ENCODE measurements at regions not wholly inside any gene's neighbourhood (a gene's known extent, or its start where the extent isn't known, plus 50 kb on each side); places are given as distances from the start of the nearest gene placed in this dataset.

- DNase-seq: no peak
Measured at GRCh38 chr21:43331962-43332828, 94.7 kb downstream of the SIK1 start.

DNA sequence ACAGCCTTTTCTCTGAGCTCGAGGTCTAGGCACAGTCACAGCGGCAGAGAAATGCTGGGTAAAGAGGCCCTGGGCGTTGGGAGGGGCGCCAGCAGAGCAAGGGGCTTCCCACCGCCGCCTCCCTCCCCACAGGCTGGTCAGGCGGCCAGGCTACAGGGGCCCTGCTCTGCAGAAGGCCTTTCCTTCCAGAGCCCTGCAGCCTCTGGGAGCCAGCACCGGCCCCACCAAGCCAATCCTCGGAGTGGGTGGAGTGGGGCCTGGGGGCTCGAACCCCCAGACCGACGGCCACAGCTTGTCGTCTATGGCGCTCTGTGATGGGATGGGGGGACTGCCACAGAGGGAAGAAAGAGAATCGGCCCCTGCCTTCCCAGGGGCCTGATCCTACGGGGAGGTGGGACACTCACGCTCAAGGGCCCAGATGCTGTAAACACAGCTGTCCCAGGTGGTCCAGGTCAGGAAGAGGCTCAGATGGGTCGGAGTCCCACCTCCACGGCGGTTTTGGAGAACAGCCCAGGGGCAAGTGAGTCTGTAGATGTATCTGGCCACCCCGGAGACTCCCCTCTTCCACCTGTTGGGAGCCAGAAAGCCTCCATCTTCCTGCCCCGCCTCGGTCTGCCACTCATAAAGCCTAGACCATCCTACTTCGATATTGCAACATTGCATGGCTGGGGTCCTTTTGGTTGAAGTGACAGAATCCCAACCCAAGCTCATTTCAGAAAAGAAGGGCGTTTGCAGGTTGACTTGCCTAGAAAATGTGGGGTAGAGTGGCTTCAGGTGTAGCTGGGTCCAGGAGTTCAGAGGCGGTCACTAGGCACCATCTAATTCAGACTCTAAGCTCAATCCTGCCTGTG is 95.6 kb downstream of the SIK1 start:
- DNase-seq: no peak

- no peak for DNase-seq
Measured at GRCh38 chr21:43330306-43330881, 96.5 kb downstream of the SIK1 start.

DNA sequence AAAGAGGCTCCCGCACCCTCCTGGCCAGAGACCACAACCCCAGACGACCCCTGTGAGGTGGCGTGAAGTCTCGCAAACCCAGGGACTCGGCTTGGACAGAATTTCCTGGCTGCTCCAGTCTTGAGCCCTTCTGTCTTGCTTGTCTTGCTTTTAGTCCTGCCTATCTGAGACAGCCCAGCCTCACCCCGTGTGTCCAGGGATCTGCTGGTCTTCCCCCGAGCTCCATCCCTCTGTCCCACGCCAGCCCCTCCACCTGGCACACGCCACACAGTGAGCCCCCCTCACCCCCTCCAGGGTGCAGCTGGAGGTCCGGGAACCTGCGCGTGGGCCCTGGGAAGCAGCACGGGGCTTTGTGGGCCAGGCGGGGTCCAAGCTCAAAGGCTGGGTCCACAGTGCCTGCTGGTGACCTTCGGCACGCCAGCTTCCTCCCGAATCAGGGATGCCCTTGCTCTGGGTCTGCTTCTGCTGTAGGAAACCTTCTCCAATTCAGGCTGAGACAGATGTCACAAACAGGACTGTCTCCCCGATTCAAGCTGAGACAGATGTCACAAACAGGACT is 97.1 kb downstream of the SIK1 start:
- no peak for DNase-seq

- DNase-seq: no peak
Measured at GRCh38 chr21:43328958-43329691, 97.8 kb downstream of the SIK1 start.

DNA sequence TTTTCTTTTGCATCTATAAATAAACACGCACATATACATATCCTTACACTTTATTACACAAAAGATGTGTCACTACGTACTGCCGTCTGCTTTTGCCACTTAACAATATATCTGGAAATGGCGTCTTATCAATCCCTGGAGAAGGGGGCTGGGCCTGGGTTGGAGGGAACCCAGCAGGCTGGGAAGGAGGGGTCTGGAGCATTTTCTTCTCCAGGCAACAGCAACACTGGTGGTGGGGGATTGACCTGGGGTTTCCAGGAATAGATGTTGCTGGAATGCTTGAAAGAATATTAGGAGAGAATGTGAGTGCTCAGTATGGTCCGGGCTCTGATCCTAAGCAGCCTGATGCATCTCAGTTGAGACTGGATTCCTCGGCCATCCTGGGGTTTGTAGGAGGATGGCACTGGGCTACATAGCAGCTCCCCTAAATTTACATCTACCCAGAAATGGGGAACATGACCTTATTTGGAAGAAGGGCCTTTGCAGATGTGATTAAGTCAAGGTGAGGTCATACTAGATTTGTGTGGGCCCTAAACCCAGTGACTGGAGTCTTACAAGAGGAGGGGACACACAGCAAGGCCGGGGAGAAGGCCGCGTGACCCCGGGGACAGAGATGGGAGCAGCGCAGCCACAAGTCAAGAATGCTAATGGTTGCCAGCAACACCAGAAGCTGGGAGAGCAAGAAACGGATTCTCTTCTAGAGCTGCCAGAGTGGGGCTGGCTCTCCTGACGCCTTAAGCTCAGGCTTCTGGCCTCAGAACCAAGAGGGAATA is 98.6 kb downstream of the SIK1 start:
- DNase-seq: no peak

DNA sequence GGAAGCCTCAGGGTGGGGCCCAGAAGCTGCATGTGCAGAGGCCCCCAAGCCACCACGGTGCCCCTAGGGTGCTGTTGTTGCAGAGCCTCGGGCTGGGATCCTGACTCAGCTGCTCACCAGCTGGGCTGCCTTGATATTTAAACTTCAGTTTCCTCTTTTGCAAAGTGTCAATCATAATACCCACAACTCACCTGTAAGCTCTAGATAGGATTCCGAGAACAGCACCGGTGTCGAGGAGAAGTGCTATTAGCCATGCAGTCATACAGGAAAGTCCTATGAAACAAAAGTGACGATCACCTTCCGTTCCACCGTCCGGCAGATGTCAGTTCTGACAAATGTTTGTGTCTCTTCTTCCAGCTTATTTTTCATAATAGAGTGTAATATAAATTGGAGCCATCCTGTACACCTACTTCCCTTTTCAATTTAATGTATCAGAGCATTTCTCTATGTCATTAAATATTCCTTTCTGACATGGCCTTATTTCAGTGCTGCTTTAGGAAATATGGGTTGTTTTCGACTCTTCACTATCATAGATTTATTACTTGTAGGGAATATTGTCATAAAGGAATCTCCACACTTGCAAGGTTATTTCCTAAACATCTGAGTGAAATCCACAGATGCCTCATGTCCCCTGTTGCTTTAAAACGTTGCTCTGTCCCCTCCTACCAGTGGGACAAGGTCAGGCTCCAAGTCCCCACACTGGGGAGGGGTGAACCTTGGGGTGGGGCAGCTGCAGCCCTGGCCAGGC is 100.8 kb downstream of the SIK1 start:
- no peak for DNase-seq

GRCh38 chr21:43325036-43325435 is 101.9 kb downstream of the SIK1 start:
- no peak for DNase-seq

- no peak for DNase-seq
Measured at GRCh38 chr21:43324596-43324995, 102.3 kb downstream of the SIK1 start.

GRCh38 chr21:43323244-43324005 is 103.5 kb downstream of the SIK1 start:
- no peak for DNase-seq

GRCh38 chr21:43322805-43323204 is 104.1 kb downstream of the SIK1 start:
- DNase-seq: no peak

GRCh38 chr21:43322311-43322710 is 104.6 kb downstream of the SIK1 start:
- no peak for DNase-seq

DNA sequence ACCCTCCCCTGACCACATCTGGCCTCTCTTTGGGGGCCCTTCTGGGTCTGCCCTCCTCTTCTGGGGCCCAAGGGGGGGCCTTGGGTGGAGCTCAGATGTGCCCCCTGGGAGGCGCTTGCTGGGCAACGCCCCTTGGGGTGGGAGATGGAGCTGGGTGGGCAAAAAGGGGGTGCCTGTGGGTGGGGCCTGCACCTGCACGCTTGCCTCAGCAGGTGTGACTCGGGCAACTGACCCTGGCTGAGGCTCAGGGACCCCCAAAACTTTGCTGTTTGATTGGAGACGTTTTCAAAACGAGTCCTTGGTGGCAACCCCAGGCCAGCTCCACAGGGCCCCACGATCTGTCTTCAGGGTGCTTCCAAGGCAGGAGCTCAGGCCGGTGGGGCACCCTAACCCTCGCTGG is 105.3 kb downstream of the SIK1 start:
- no peak for DNase-seq

DNA sequence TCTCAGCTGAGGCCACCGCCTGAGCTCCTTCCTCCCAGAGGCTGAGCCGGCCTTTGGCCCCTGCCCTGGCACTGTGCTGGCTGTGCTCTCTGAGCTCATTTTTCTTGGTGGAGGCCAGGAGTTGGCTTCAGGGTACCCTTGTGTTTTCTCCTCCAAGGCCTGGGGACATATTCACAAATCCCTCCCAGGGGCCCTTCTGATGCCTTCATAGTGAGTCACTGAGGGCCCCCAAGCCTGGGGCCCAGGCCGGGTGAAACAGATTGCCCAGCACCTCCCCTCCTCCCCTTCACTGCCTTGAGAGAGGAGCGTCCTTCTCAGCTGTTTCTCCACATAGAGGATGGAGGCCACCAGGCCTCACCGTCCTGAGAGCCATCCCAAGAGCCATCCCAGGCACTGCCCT is 105.8 kb downstream of the SIK1 start:
- DNase-seq: no peak

DNA sequence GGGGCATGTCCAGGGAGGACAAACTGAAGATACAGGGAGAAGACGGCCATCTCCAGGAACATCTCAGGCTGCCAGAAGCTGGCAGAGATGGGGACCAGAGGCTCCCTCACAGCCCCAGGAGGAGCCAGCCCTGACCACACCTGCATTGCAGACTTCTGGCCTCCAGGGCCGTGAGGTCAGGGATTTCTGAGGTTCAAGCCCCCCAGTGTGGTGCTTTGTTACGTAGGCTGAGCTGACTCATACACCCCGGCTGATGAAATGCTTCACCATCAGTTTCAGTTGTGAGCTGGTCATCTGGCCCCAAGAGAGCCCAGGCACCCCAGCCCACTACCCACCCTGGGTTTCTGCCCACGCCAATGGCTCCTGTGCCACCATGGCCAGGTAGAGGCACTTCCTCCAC is 106.4 kb downstream of the SIK1 start:
- DNase-seq: no peak

- DNase-seq: no peak
Measured at GRCh38 chr21:43318841-43319781, 107.8 kb downstream of the SIK1 start.

- no peak for DNase-seq
Measured at GRCh38 chr21:43318368-43318767, 108.6 kb downstream of the SIK1 start.

- DNase-seq: no peak
Measured at GRCh38 chr21:43317959-43318358, 109.0 kb downstream of the SIK1 start.

DNA sequence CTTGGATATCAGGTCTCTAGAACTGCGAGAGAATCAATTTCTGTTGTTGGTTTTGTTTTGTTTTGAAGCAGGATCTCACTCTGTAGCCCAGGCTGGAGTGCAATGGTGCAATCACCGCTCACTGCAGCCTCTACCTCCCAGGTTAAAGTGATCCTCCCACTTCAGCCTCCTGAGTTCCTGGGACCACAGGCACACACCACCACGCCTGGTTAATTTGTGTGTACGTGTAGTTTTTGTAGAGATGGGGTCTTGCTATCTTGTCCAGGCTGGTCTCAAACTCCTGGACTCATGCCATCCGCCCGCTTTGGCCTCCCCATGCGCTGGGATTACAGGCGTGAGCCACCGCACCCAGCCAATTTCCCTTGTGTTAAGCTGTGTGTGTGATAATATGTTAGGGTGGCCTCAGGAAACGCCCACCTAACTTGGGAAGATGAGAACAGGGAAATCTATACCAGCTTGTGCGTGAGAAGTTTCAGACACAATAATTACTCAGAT is 109.6 kb downstream of the SIK1 start:
- DNase-seq: no peak
